Keratinocyte (primary cell): ENCODE measurements at regions not wholly inside any gene's neighbourhood (a gene's known extent, or its start where the extent isn't known, plus 50 kb on each side); places are given as distances from the start of the nearest gene placed in this dataset.

ENCODE experiments used
- DNase-seq: peaks from one replicate; pipeline ENCODE4 v3.0.0-alpha.2; 2011; ENCODE audit warnings: low read depth, missing footprints, low spot score
- FAIRE-seq: peaks from 2 replicates; lab custom pipeline; 2011; peaks lifted over from hg19 to GRCh38; lab: Jason Lieb, UNC
- H2AFZ ChIP-seq: 2 replicates; pipeline ENCODE4 v1.6.0; 2012; ENCODE audit warnings: low read length, control low read depth, inconsistent platforms; ENCODE audit not compliant: control insufficient read depth
- H3K27ac ChIP-seq: 2 replicates; pipeline ENCODE4 v1.5.1; 2011; ENCODE audit warnings: low read length; ENCODE audit not compliant: control insufficient read depth, insufficient read depth
- H3K27me3 ChIP-seq: 3 replicates; pipeline ENCODE4 v1.6.0; 2011; ENCODE audit warnings: low read length; ENCODE audit not compliant: control insufficient read depth, insufficient read depth; ENCODE audit errors: extremely low read depth
- H3K36me3 ChIP-seq, 2 experiments: 2 replicates in 1 of 2; 3 replicates in 1 of 2; pipeline ENCODE4 v1.5.1; 2011; ENCODE audit warnings: low read length in 2 of 2, mild to moderate bottlenecking in 1 of 2; ENCODE audit not compliant: control insufficient read depth in 2 of 2, insufficient read depth in 2 of 2; ENCODE audit errors: extremely low read depth in 1 of 2
- H3K4me1 ChIP-seq: 3 replicates; pipeline ENCODE4 v1.5.1; 2011; ENCODE audit warnings: low read length; ENCODE audit not compliant: control insufficient read depth, insufficient read depth; ENCODE audit errors: extremely low read depth
- H3K4me2 ChIP-seq: 3 replicates; pipeline ENCODE4 v1.6.0; 2011; ENCODE audit warnings: low read depth, low read length; ENCODE audit not compliant: control insufficient read depth, insufficient read depth; ENCODE audit errors: extremely low read depth
- H3K4me3 ChIP-seq, 3 experiments: fragments of 200-600 bp in 1 of 3; sonication (generic) in 1 of 3; 2 replicates in 2 of 3; 3 replicates in 1 of 3; pipeline ENCODE4 v1.5.1; 2011 to 2016; ENCODE audit warnings: low read length in 3 of 3, mild to moderate bottlenecking in 3 of 3, control low read depth in 2 of 3, inconsistent platforms in 1 of 3, low read depth in 1 of 3, mixed read lengths in 1 of 3, mixed run types in 1 of 3, moderate library complexity in 1 of 3; ENCODE audit not compliant: control insufficient read depth in 2 of 3, insufficient read depth in 2 of 3; ENCODE audit errors: extremely low read depth in 1 of 3
- H3K79me2 ChIP-seq: 2 replicates; pipeline ENCODE4 v1.6.0; 2012; ENCODE audit warnings: low read length; ENCODE audit not compliant: control insufficient read depth, insufficient read depth
- H3K9ac ChIP-seq: 3 replicates; pipeline ENCODE4 v1.6.0; 2011; ENCODE audit warnings: low read length; ENCODE audit not compliant: control insufficient read depth, insufficient read depth; ENCODE audit errors: extremely low read depth
- H3K9me1 ChIP-seq: 3 replicates; pipeline ENCODE4 v1.6.0; 2011; ENCODE audit warnings: low read length; ENCODE audit not compliant: control insufficient read depth, insufficient read depth; ENCODE audit errors: extremely low read depth
- H3K9me3 ChIP-seq: 2 replicates; pipeline ENCODE4 v1.5.1; 2012; ENCODE audit warnings: low read depth, low read length; ENCODE audit not compliant: control insufficient read depth
- H4K20me1 ChIP-seq: 3 replicates; pipeline ENCODE4 v1.6.0; 2011; ENCODE audit warnings: low read length; ENCODE audit not compliant: control insufficient read depth, insufficient read depth; ENCODE audit errors: extremely low read depth
- EZH2 ChIP-seq: IDR thresholded peaks from one replicate; pipeline ENCODE4 v1.6.1; 2012; ENCODE audit warnings: inconsistent platforms, mild to moderate bottlenecking, low read length, moderate library complexity
- dilution Hi-C: fragments of 300-500 bp; cut with MboI; formaldehyde crosslinking; loops from one replicate; pipeline ENCODE4 v1.7.0; 2020; ENCODE audit warnings: low sequenced_read_pairs; ENCODE audit not compliant: extremely low pct_ligation_motif_present
- TF ChIP-seq, protein P1 (sequence below), 3 experiments: IDR thresholded peaks in 1 of 3; conservative IDR thresholded peaks in 1 of 3; optimal IDR thresholded peaks in 1 of 3; 2 replicates in 2 of 3; 3 replicates in 1 of 3; pipeline versions ENCODE3 to v1.5.1; 2011; ENCODE audit warnings: low read length in 3 of 3, mild to moderate bottlenecking in 3 of 3, moderate library complexity in 2 of 3, control low read depth in 1 of 3, inconsistent platforms in 1 of 3; ENCODE audit not compliant: insufficient read depth in 2 of 3; ENCODE audit errors: extremely low read depth in 1 of 3

GRCh38 chr4:18675586-18676525 lies 654.3 kb upstream of the LCORL start:
- no peaks in the 10 kb centered on the region for H3K27me3 ChIP-seq
- H2AFZ ChIP-seq, result no peak overlapping the region
- H3K9ac ChIP-seq, result no peak overlapping the region
- H3K4me3 ChIP-seq, result no peak overlapping the region
- DNase-seq (no peak), FAIRE-seq (no peak)
- H3K79me2 ChIP-seq, result no peaks in the 10 kb centered on the region
- no peaks in the 10 kb centered on the region for H3K4me1 ChIP-seq
- H3K9me1 ChIP-seq, result no peaks in the 10 kb centered on the region
- no peaks in the 10 kb centered on the region for H3K36me3 ChIP-seq
- TF ChIP-seq EZH2, result no peak
- TF ChIP-seq, protein P1, sequence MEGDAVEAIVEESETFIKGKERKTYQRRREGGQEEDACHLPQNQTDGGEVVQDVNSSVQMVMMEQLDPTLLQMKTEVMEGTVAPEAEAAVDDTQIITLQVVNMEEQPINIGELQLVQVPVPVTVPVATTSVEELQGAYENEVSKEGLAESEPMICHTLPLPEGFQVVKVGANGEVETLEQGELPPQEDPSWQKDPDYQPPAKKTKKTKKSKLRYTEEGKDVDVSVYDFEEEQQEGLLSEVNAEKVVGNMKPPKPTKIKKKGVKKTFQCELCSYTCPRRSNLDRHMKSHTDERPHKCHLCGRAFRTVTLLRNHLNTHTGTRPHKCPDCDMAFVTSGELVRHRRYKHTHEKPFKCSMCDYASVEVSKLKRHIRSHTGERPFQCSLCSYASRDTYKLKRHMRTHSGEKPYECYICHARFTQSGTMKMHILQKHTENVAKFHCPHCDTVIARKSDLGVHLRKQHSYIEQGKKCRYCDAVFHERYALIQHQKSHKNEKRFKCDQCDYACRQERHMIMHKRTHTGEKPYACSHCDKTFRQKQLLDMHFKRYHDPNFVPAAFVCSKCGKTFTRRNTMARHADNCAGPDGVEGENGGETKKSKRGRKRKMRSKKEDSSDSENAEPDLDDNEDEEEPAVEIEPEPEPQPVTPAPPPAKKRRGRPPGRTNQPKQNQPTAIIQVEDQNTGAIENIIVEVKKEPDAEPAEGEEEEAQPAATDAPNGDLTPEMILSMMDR (optimal IDR thresholded peaks at IDR 0.05 in 1 of 3, IDR thresholded peaks at IDR 0.05 in 1 of 3, conservative IDR thresholded peaks at IDR 0.05 in 1 of 3; ENCODE audit: extremely low read depth in 1 of 3, insufficient read depth in 2 of 3, low read length in 3 of 3), result no peak
- H4K20me1 ChIP-seq, result no peaks in the 10 kb centered on the region
- dilution Hi-C loops, result no loop called here
- H3K4me2 ChIP-seq, result no peak overlapping the region
- no peak overlapping the region for H3K27ac ChIP-seq
- H3K9me3 ChIP-seq, result no peaks in the 10 kb centered on the region

- dilution Hi-C loops, result no loop called here
- DNase-seq (no peak), FAIRE-seq (no peak)
- no peak overlapping the region for H3K27ac ChIP-seq
- H3K9me3 ChIP-seq, result no peaks in the 10 kb centered on the region
- TF ChIP-seq, protein P1 (optimal IDR thresholded peaks at IDR 0.05 in 1 of 3, IDR thresholded peaks at IDR 0.05 in 1 of 3, conservative IDR thresholded peaks at IDR 0.05 in 1 of 3; ENCODE audit: extremely low read depth in 1 of 3, insufficient read depth in 2 of 3, low read length in 3 of 3), result no peak
- no peak for TF ChIP-seq EZH2
- H2AFZ ChIP-seq, result no peak overlapping the region
- H3K27me3 ChIP-seq, result no peaks in the 10 kb centered on the region
- H3K79me2 ChIP-seq, result no peaks in the 10 kb centered on the region
- H3K4me1 ChIP-seq, result no peaks in the 10 kb centered on the region
- no peaks in the 10 kb centered on the region for H4K20me1 ChIP-seq
- no peak overlapping the region for H3K4me3 ChIP-seq
- no peaks in the 10 kb centered on the region for H3K9me1 ChIP-seq
- no peaks in the 10 kb centered on the region for H3K36me3 ChIP-seq
- no peak overlapping the region for H3K9ac ChIP-seq
- no peak overlapping the region for H3K4me2 ChIP-seq
Observed at GRCh38 chr4:18670034-18670433, 648.5 kb upstream of the LCORL start.
